Medulla oblongata (tissue), 1 donor: ENCODE measurements at regions not wholly inside any gene's neighbourhood (a gene's known extent, or its start where the extent isn't known, plus 50 kb on each side); places are given as distances from the start of the nearest gene placed in this dataset.
A peak's percentile ranks its signal among the peaks of the same experiment; 100 is the strongest.

Experiments
- DNase-seq: peaks from one replicate; pipeline ENCODE4 v3.0.0-alpha.2; 2015; ENCODE audit errors: extremely low spot score

DNA sequence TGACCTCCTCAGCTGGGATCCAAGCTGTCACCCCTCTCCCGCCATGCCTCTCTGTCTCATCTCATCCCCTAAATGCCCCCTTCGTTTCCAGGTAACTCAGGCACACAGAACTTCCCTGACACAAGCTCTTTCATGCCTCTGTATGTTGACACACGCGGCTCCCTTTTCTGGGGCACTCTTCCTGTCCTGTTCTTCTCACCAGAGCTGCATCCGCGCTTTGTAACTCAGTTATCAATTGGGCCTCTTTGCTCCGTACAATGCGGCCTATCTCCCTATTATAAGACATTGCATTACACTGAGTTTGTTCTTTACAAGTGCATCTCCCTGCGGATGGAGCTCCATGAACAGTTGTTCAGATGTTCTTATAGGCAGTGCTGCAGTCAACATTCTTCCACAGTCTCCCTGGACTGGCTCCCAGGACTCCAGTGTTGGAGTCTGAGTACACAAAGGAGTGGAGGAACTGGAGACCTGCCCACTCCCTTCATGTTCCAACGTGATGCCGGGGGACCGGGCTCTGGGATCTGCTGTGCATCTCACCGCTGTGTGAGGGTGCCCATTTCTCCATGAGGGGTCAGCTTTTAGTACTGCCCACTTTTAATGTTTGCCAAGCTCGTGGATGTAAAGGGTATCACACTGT, 56.9 kb upstream of the TNS3 start:
- peak; percentile 41 for DNase-seq

DNA sequence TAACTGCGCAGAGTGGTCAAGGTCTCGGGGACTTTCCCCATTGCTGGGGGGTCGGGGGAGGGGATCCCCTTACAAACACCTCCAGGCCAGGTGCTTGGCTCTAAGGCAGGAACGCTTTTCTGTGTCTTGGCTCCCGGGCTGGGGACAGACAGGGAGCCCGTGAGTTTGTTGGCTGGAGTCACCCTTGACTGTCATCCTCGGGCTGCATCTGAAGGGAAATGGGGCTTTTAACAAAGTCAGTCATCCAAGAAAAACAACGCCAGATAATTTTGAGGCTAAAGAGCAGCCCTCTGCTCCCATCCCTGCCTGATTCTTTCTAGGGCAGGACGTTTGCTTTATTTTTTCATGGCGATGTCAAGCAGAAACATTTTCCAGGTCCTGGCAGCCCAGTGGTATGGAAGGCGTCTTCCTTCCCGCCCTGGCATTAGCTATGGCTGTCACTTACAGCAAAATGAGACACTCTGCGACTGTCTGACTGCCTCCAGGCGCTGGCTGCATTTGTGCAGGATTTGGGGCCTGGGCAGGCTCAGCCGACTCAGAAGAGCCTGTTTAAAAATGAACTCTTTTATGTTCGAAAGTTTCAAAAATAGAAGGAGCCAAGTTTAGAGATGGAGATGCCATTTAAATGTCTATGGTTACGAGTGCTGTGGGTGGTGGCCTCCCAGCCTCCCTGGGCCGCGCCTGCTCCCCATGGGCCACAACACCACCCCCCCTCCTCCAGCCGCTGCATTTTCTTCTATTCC, 54.7 kb upstream of the TNS3 start:
- DNase-seq = no peak

DNA sequence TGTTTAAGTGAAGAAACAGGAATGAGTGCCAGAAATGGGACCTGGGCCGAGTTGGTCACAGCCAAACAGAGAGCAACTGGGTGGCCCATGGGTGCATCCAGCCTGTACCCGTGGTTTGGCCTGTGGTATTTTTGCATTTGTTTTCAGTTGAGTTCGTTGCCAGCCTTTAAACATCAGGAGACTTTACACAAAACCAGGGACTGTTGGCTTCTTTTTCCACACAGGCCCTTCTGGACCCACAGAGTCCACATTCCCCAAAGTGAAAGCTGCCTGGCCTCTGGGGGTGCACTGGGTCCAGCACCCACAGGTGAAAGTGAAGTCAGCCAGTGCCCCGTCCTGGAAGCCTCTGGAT, 54.1 kb upstream of the TNS3 start:
- no peak for DNase-seq

DNA sequence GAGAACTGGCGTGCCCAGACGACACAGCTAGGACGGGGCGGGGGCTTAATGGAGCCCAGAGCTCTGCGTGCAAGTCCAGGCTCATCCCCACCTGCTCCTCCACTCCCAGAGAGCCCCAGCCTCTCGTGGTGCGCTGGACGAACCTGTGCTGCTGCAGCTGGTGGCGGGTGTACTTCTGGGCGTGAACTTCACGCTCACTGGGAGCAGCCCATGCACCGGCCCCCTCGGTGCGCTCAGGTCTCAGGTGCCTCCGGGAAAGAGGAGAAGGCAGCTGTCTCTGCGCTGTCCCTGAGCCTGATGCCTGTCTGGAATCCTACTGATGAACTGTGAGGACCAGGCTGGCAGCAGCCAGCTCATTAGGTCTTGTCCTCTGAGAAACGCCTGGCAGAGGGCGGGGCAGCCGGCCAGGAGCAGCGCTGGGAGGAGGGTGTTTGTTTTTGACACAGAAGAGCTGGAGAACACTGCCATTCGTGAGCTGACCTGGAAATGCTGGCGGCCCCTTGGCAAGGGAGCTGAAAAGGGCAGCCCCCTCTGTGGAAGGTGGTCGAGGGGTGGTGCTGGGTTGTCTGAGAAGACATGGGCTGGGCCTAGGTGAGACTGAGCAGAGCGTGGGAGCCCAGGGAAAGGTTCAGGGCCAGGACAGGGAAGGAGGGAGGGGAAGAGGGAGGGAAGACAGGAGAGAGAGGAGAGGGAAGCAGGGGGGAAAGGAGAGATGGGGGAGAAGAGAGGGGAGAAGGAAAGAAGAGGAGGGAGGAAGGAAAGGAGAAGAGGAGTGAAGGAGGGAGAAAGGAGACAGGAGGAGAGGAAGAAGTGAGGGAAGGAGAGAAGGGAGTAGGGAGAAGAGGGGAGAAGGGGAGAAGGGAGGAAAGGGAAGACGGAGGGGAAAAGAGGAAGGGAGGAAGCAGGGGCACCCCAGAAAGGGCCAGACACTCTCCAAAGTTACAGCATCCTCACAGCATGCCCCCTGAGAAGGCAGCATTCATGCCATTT, 53.5 kb upstream of the TNS3 start:
- no peak for DNase-seq

DNA sequence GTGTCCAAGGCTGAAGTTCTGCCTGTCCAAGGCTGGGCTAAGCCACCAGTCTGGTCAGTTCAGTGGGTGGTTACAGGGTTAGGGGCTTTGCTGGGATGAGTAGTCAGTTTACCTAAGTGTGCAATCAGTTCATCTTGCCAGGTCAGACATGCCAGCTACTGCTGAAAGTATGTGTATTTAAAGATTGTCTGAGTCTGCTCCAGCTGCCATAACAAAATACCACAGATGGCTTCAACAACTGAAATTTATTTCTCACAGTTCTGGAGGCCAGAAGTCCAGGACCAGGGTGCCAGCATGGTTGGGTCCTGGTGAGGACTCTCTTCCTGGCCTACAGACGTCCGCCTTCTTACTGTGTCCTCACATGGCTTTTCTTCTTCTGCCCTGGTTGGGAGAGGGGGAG, 52.4 kb upstream of the TNS3 start:
- no peak for DNase-seq

DNA sequence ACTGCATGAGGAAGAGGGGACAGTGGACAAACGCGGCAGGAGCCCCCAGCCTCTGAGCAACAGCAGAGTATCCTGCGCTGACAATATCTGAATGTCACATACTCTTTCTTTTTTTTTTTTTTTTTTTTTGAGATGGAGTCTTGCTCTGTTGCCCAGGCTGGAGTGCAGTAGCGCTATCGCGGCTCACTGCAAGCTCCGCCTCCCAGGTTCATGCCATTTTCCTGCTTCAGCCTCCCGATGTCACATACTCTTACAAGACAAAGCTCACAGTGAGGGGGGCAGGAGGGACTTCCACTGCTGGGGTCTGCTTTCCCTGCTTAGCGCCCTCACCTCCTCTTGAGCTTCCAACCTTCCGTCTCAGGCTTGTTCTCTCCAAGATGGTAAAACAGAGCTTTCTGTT, 51.2 kb upstream of the TNS3 start:
- DNase-seq = no peak
